NCI-H1436 treated with DMSO at 0.1 percent for 48 hours (cell line): ENCODE measurements at regions not wholly inside any gene's neighbourhood (a gene's known extent, or its start where the extent isn't known, plus 50 kb on each side); places are given as distances from the start of the nearest gene placed in this dataset.
A peak's percentile ranks its signal among the peaks of the same experiment; 100 is the strongest.
"Not testable (repeated sequence)": the region's sequence is repeated elsewhere in the genome, so short reads cannot be mapped to it uniquely, and the experiment has no call there.

Experiments used
- DNase-seq: peaks from one replicate; lab custom pipeline; 2025; lab: John Stamatoyannopoulos, UW

- DNase-seq, result no peak
Observed at GRCh38 chr5:4570047-4570995, 569.8 kb upstream of the ADAMTS16 start.

- no peak for DNase-seq
Observed at GRCh38 chr5:4571248-4571948, 568.7 kb upstream of the ADAMTS16 start.

- DNase-seq, result no peak
Observed at GRCh38 chr5:4572311-4573100, 567.6 kb upstream of the ADAMTS16 start.

- DNase-seq, result no peak
Observed at GRCh38 chr5:4575608-4576007, 564.5 kb upstream of the ADAMTS16 start.

- DNase-seq, result no peak
Observed at GRCh38 chr5:4576161-4576748, 563.9 kb upstream of the ADAMTS16 start.

- DNase-seq, result no peak
Observed at GRCh38 chr5:4576908-4577307, 563.2 kb upstream of the ADAMTS16 start.

GRCh38 chr5:4579679-4580078 lies 560.5 kb upstream of the ADAMTS16 start:
- DNase-seq, result no peak

- no peak for DNase-seq
Observed at GRCh38 chr5:4580772-4581171, 559.4 kb upstream of the ADAMTS16 start.

- DNase-seq, result no peak
Observed at GRCh38 chr5:4581289-4581688, 558.8 kb upstream of the ADAMTS16 start.

- no peak for DNase-seq
Observed at GRCh38 chr5:4584982-4585381, 555.1 kb upstream of the ADAMTS16 start.

- no peak for DNase-seq
Observed at GRCh38 chr5:4613440-4613839, 526.7 kb upstream of the ADAMTS16 start.

GRCh38 chr5:4614088-4614487 lies 526.0 kb upstream of the ADAMTS16 start:
- no peak for DNase-seq

- DNase-seq, result not testable (repeated sequence)
Observed at GRCh38 chr5:4615369-4615768, 524.8 kb upstream of the ADAMTS16 start.

- no peak for DNase-seq
Observed at GRCh38 chr5:4625206-4625896, 514.8 kb upstream of the ADAMTS16 start.

- peak; percentile 49 for DNase-seq
Observed at GRCh38 chr5:4627131-4627530, 513.0 kb upstream of the ADAMTS16 start.

- DNase-seq, result no peak
Observed at GRCh38 chr5:4627929-4628328, 512.2 kb upstream of the ADAMTS16 start.

- no peak for DNase-seq
Observed at GRCh38 chr5:4628645-4629385, 511.3 kb upstream of the ADAMTS16 start.

- peak; percentile 11 for DNase-seq
Observed at GRCh38 chr5:4630031-4630430, 510.1 kb upstream of the ADAMTS16 start.

- DNase-seq, result no peak
Observed at GRCh38 chr5:4634342-4634741, 505.8 kb upstream of the ADAMTS16 start.

GRCh38 chr5:4636378-4636777 lies 503.8 kb upstream of the ADAMTS16 start:
- DNase-seq, result no peak

GRCh38 chr5:4639946-4640345 lies 500.2 kb upstream of the ADAMTS16 start:
- no peak for DNase-seq
